ENCODE measurements at regions not wholly inside any gene's neighbourhood (a gene's known extent, or its start where the extent isn't known, plus 50 kb on each side); places are given as distances from the start of the nearest gene placed in this dataset.
"Not testable (repeated sequence)": the region's sequence is repeated elsewhere in the genome, so short reads cannot be mapped to it uniquely, and the experiment has no call there.

DNA sequence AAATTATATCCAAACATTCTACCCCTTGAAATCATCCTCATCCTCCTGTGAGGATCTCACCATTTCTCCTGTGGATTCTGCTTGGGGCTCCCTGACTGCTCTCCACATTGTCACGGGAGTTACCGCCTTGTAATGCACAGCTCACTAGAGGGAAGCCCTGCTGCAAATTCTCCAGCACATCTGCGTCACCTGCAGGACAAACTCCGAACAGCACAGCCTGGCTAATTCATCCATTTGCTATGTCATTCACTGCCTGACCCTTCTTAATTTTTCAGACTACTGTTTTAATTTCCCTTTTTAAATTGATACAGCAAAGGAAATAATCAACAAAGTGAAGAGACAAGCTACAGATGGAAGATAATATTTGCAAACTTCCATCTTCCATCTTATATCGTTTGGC lies 627.4 kb downstream of the FBXO15 start:
- DNase-seq = no peak
- TF ChIP-seq, protein P1, sequence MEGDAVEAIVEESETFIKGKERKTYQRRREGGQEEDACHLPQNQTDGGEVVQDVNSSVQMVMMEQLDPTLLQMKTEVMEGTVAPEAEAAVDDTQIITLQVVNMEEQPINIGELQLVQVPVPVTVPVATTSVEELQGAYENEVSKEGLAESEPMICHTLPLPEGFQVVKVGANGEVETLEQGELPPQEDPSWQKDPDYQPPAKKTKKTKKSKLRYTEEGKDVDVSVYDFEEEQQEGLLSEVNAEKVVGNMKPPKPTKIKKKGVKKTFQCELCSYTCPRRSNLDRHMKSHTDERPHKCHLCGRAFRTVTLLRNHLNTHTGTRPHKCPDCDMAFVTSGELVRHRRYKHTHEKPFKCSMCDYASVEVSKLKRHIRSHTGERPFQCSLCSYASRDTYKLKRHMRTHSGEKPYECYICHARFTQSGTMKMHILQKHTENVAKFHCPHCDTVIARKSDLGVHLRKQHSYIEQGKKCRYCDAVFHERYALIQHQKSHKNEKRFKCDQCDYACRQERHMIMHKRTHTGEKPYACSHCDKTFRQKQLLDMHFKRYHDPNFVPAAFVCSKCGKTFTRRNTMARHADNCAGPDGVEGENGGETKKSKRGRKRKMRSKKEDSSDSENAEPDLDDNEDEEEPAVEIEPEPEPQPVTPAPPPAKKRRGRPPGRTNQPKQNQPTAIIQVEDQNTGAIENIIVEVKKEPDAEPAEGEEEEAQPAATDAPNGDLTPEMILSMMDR (IDR thresholded peaks at IDR 0.05) = peak; percentile 48

GRCh38 chr18:73516056-73516455 lies 631.6 kb downstream of the FBXO15 start:
- DNase-seq; H3K27me3 Mint-ChIP-seq (ENCODE audit: insufficient read depth); H3K9me3 Mint-ChIP-seq; H3K36me3 Mint-ChIP-seq (ENCODE audit: low read depth); H3K27ac Mint-ChIP-seq; H3K4me3 Mint-ChIP-seq: not testable (repeated sequence)
- peaks cover 18% of the 10 kb centered on the region for H3K4me1 Mint-ChIP-seq (ENCODE audit: low read depth)

More for the DNA sequence above, 627.4 kb downstream of the FBXO15 start:
- Mint-ChIP-seq H3K27me3 (ENCODE audit: insufficient read depth) (no peaks in the 10 kb centered on the region), H3K36me3 (ENCODE audit: low read depth) (no peaks in the 10 kb centered on the region), H3K4me3 (no peak overlapping the region), H3K27ac (no peak overlapping the region), H3K9me3 (no peaks in the 10 kb centered on the region), H3K4me1 (ENCODE audit: low read depth) (peaks cover 10% of the 10 kb centered on the region; the same call in 1 of the 2 replicates)

DNA sequence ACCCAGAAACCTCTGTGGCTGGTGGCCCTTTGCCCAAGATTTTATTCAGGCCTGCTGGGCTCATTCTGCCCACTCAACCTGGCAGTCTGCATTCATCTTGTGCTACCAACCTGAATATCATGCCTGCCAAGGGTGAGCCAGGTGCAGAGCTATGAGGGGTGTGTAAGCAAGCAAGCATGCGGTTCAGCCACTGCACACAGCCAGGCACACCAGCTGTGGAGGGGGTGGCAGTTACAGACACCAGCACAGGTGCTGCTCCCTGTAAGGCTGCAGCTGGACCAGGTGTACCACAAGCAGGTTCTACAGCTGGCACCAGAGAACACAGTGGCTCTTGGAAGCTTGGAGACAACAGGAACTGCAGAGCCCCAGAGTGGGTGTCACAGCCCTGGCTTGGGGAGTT lies 633.2 kb downstream of the FBXO15 start:
- H3K4me1 Mint-ChIP-seq (ENCODE audit: low read depth) = peaks cover 34% of the 10 kb centered on the region
- TF ChIP-seq, protein P1 (IDR thresholded peaks at IDR 0.05) = no peak
- no peak for DNase-seq
- H3K36me3 Mint-ChIP-seq (ENCODE audit: low read depth) = no peaks in the 10 kb centered on the region
- H3K4me3 Mint-ChIP-seq = no peak overlapping the region
- no peaks in the 10 kb centered on the region for H3K27me3 Mint-ChIP-seq (ENCODE audit: insufficient read depth)
- H3K9me3 Mint-ChIP-seq = no peaks in the 10 kb centered on the region
- H3K27ac Mint-ChIP-seq = no peak overlapping the region

- Mint-ChIP-seq H3K36me3 (ENCODE audit: low read depth) (no peaks in the 10 kb centered on the region), H3K4me1 (ENCODE audit: low read depth) (peaks cover 50% of the 10 kb centered on the region), H3K27me3 (ENCODE audit: insufficient read depth) (no peaks in the 10 kb centered on the region), H3K27ac (no peak overlapping the region), H3K4me3 (no peak overlapping the region), H3K9me3 (no peaks in the 10 kb centered on the region)
- TF ChIP-seq, protein P1 (IDR thresholded peaks at IDR 0.05) = no peak
- DNase-seq = peak; percentile 23
Measured at GRCh38 chr18:73511771-73512503, 635.7 kb downstream of the FBXO15 start.

- Mint-ChIP-seq H3K27me3 (ENCODE audit: insufficient read depth) (no peaks in the 10 kb centered on the region; the same call in 1 of the 2 replicates), H3K9me3 (no peaks in the 10 kb centered on the region), H3K36me3 (ENCODE audit: low read depth) (no peaks in the 10 kb centered on the region), H3K4me1 (ENCODE audit: low read depth) (peaks cover 46% of the 10 kb centered on the region), H3K4me3 (peak overlapping the region; percentile 56), H3K27ac (peak overlapping the region; percentile 37)
- DNase-seq = peak; percentile 18
- TF ChIP-seq, protein P1 (IDR thresholded peaks at IDR 0.05) = no peak
Measured at GRCh38 chr18:73509460-73509859, 638.2 kb downstream of the FBXO15 start.

- DNase-seq = no peak
- H3K9me3 Mint-ChIP-seq = no peaks in the 10 kb centered on the region
- H3K27ac Mint-ChIP-seq = no peak overlapping the region
- H3K27me3 Mint-ChIP-seq (ENCODE audit: insufficient read depth) = no peaks in the 10 kb centered on the region; the same call in 1 of the 2 replicates
- H3K4me1 Mint-ChIP-seq (ENCODE audit: low read depth) = peaks cover 16% of the 10 kb centered on the region
- H3K4me3 Mint-ChIP-seq = no peak overlapping the region
- no peaks in the 10 kb centered on the region for H3K36me3 Mint-ChIP-seq (ENCODE audit: low read depth)
- TF ChIP-seq, protein P1 (IDR thresholded peaks at IDR 0.05) = no peak
Measured at GRCh38 chr18:73503326-73503725, 635.5 kb upstream of the NETO1 start.

Data from HFFc6 (cell line).